Fibroblast of the aortic adventitia (primary cell): ENCODE measurements at regions not wholly inside any gene's neighbourhood (a gene's known extent, or its start where the extent isn't known, plus 50 kb on each side); places are given as distances from the start of the nearest gene placed in this dataset.

ENCODE experiments used
- DNase-seq: peaks from one replicate; pipeline ENCODE4 v3.0.0-alpha.2; 2010; ENCODE audit warnings: low read depth
- H3K4me3 ChIP-seq: 2 replicates; pipeline ENCODE4 v1.5.1; 2011; ENCODE audit warnings: low read depth, mild to moderate bottlenecking, control low read depth, low read length, moderate library complexity
- CTCF ChIP-seq: IDR thresholded peaks from 2 replicates; pipeline ENCODE4 v1.5.1; 2011; ENCODE audit warnings: mild to moderate bottlenecking, low read length, control low read depth, inconsistent platforms; ENCODE audit not compliant: insufficient read depth

- DNase-seq: peak; percentile 80
- no peak overlapping the region for H3K4me3 ChIP-seq
These were observed 66.7 kb upstream of the PITRM1 start for GRCh38 chr10:3239066-3239919.

GRCh38 chr10:3238115-3238871 lies 65.7 kb upstream of the PITRM1 start:
- H3K4me3 ChIP-seq: no peak overlapping the region
- TF ChIP-seq CTCF: no peak
- DNase-seq: no peak

More at GRCh38 chr10:3239066-3239919, 66.7 kb upstream of the PITRM1 start:
- peak; percentile 93 for TF ChIP-seq CTCF

- no peak for TF ChIP-seq CTCF
- no peak for DNase-seq
- no peak overlapping the region for H3K4me3 ChIP-seq
These were observed 64.9 kb upstream of the PITRM1 start for GRCh38 chr10:3237530-3237929.

- DNase-seq: no peak
- TF ChIP-seq CTCF: no peak
- H3K4me3 ChIP-seq: no peak overlapping the region
These were observed 64.2 kb upstream of the PITRM1 start for GRCh38 chr10:3236644-3237404.

- no peak for DNase-seq
- H3K4me3 ChIP-seq: no peak overlapping the region
- no peak for TF ChIP-seq CTCF
These were observed 63.5 kb upstream of the PITRM1 start for GRCh38 chr10:3235996-3236510.

- DNase-seq: no peak
- TF ChIP-seq CTCF: no peak
- no peak overlapping the region for H3K4me3 ChIP-seq
These were observed 62.8 kb upstream of the PITRM1 start for GRCh38 chr10:3235395-3235794.
